NCI-H1092 (cell line): ENCODE measurements at regions not wholly inside any gene's neighbourhood (a gene's known extent, or its start where the extent isn't known, plus 50 kb on each side); places are given as distances from the start of the nearest gene placed in this dataset.

Experiments used
- DNase-seq: peaks from one replicate; lab custom pipeline; 2025; lab: John Stamatoyannopoulos, UW

- no peak for DNase-seq
Measured at GRCh38 chr4:124219389-124219788, 493.1 kb downstream of the ANKRD50 start.

GRCh38 chr4:124224256-124224655 is 488.3 kb downstream of the ANKRD50 start:
- no peak for DNase-seq

- DNase-seq = no peak
Measured at GRCh38 chr4:124227981-124228380, 484.6 kb downstream of the ANKRD50 start.

GRCh38 chr4:124230268-124230667 is 482.3 kb downstream of the ANKRD50 start:
- no peak for DNase-seq

- no peak for DNase-seq
Measured at GRCh38 chr4:124234771-124235170, 477.8 kb downstream of the ANKRD50 start.

- no peak for DNase-seq
Measured at GRCh38 chr4:124243671-124244366, 468.7 kb downstream of the ANKRD50 start.

GRCh38 chr4:124253080-124253479 is 459.5 kb downstream of the ANKRD50 start:
- peak; percentile 66 for DNase-seq

GRCh38 chr4:124262211-124263179 is 450.0 kb downstream of the ANKRD50 start:
- DNase-seq = peak; percentile 79

- DNase-seq = no peak
Measured at GRCh38 chr4:124265701-124266100, 446.8 kb downstream of the ANKRD50 start.

GRCh38 chr4:124266721-124267120 is 445.8 kb downstream of the ANKRD50 start:
- DNase-seq = no peak

GRCh38 chr4:124276461-124276860 is 436.1 kb downstream of the ANKRD50 start:
- DNase-seq = no peak

- DNase-seq = no peak
Measured at GRCh38 chr4:124277691-124278090, 434.8 kb downstream of the ANKRD50 start.

GRCh38 chr4:124278477-124278876 is 434.1 kb downstream of the ANKRD50 start:
- no peak for DNase-seq

GRCh38 chr4:124279741-124280140 is 432.8 kb downstream of the ANKRD50 start:
- DNase-seq = peak; percentile 82

- DNase-seq = no peak
Measured at GRCh38 chr4:124282301-124282898, 430.1 kb downstream of the ANKRD50 start.

- no peak for DNase-seq
Measured at GRCh38 chr4:124288706-124289486, 423.6 kb downstream of the ANKRD50 start.

- DNase-seq = no peak
Measured at GRCh38 chr4:124290678-124291077, 421.9 kb downstream of the ANKRD50 start.

- no peak for DNase-seq
Measured at GRCh38 chr4:124295413-124295812, 417.1 kb downstream of the ANKRD50 start.

- DNase-seq = no peak
Measured at GRCh38 chr4:124304941-124305340, 407.6 kb downstream of the ANKRD50 start.

GRCh38 chr4:124306352-124306751 is 406.2 kb downstream of the ANKRD50 start:
- no peak for DNase-seq

- no peak for DNase-seq
Measured at GRCh38 chr4:124307143-124307542, 405.4 kb downstream of the ANKRD50 start.

- DNase-seq = peak; percentile 26
Measured at GRCh38 chr4:124318292-124318691, 394.2 kb downstream of the ANKRD50 start.
